HG02623 (cell line): ENCODE measurements at regions not wholly inside any gene's neighbourhood (a gene's known extent, or its start where the extent isn't known, plus 50 kb on each side); places are given as distances from the start of the nearest gene placed in this dataset.

ENCODE experiments used
- ATAC-seq: cut with Tn5 transposase; IDR thresholded peaks from one replicate; pipeline ENCODE4 v1.9.1; 2021; ENCODE audit warnings: moderate library complexity; ENCODE audit not compliant: unreplicated experiment

DNA sequence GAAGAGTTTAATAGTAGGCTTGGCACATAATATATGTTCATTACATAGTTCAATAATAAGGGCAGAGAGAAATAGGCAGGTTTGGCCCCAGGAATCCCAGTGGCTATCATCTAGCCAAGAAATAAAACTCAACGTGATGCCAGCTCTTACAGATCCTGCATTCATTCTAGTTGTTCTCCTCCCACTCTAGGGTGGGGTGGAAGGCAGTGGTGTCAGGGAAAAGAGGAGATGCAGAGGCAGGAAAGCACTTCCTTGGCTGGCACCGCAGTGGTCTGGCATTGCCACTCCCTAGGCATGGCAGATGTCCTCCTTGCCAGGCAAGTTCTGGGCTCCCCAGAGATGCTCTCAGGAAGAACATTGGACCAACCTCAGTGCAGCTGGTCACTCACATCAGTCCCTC lies 383.6 kb downstream of the GRIN2B start:
- ATAC-seq: no peak

DNA sequence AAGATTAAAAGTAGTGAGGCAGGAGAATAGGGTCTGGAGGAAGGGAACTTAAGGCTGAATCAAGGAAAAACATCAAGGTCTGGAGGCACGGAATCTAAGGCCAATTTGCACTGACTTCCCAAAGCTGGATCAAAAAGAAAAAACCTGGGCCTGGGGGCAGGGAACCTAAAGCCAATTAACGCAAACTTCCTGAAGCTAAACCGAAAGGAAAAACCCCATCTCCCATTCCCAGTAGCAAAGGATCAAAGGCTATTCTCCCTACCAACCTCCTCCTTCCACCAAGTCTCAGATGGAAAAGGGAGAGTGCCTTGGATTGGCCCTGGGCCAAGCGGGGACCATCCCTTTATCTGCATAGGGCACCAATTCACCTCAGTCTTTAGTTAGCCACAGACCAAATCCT lies 384.2 kb downstream of the GRIN2B start:
- no peak for ATAC-seq

DNA sequence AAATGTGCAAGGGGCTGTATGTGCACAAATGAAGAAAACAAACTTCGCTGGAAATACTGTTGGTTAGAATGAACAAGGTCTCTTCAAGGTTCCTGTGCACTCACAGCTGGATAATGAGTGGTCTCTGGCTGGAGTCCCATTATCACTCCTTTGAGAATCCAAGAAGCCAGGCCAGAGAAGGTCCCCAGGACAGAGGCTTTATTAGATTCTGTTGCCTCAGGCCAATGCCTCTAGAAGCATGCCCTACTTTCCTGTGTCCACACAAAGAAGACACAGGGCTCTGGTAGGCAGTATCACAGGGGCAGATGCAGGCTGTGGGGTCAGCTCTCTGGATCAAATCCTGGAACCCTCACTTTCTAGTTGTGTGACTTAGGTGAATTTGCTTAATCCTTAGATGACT lies 384.7 kb downstream of the GRIN2B start:
- no peak for ATAC-seq

DNA sequence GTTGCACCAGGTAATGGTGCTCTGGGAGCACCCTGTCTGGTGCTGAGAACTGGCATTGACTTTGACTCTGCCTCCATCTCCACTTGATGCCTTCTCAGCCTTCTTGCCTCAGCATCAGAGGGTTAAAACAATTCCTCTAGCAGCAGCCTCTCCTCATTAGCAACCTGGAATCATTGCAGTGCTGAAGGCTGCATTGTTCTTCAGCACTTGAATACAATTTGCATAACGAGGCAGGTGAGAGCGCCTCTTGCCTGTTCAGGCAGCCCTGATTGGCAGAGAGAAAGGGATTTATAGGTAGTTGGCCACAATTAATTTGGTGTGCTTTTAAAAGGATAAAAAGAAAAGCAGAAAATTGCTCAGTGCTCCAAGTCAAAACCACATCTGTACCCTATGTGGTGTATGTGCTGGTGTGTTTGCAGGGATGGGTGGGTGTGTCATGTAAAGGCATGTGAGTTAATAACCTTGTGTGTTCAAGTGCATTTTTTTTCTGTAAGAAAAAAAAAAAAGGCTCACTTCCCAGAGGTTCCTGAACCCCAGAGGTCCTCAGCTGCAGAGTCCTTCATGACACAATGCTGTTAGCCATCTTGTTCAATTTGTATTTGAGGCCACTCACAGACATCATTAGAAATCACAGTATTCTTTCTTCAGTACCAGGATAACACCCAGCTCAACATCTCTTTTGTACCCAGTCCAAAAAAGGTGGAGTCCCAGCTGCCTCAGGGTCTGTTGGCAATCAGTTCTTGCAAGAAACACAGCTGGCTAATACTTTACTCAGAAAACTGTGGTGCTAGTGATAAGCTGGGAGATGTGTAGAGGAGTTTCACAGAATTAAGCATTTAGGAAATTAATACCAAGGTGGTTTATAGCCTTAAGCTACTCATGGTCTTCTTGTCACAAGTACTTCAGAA lies 385.6 kb downstream of the GRIN2B start:
- ATAC-seq: no peak

DNA sequence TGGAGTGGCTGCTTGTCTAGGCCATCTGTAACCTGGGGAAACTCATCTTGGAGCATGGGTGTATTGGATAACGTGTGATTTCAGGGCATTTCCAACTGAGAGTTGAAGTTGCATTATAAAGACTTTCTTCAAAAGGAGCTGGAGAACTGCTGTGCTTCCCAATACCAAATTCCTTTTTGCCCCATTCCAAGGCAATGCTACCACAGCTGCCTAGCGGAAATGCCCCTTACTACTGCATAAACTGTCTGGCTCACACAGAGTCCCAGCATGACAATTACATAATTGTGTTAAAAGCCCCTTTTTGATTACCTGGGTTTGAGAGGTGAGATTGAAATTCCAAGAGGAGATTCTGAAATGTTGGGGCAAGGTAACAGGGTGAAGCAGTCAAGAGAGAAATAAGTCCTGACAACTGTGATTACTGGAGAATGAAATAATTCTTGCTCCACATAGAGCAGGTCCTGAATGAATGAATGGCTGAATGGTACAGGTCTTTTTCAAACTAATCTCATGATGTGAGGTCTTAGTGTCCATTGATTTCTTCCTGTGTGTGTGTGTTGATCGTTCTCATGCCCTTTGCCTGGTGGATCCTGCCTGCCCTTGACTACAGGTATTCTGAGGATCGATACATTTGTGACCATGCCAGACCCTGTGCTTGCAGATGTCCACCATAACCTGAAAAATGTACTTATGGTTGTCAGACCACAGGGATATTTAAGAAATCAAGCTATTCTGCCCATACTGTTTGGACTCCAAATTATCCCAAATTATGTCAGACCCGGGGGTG lies 386.5 kb downstream of the GRIN2B start:
- ATAC-seq: no peak

DNA sequence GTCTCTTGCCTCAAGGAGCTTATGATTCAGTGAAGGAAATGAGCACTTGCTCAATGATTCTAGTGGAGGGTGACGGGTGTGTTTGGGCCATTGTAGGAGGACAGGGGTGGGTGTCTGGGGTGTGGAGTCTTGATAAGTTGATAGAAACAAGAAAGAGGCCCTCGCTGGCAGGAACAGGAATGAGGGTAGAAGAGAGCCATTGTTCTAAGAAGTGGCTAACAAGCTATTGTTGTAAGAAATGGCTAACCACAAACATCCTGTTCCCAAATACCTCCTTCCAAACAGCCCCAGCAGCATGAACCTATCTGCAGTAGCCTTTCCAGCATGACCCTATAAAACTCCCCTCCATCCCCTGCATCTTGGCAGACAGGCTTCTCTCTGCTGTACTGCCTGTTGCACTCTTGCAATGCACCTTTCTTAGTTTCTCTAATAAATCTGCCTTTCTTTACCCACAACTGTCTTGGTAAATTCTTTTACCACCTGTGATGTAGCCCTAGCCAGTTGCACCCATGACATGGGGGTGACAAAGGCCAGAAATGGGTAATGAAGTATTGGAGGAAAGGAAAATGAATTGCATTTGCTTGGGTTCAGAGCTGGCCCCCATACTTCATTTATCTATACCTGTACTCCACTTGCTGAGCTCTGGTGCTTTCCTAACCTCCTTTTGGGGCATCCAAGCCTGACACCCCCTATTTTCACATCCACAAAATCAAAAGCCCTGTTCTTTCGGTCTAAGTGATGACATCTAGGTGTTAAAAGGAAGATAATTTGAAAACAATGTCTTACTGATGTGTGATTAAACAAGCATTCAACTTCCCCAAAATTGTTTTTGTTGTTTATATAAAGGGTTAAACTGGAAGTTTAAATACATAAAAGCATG lies 389.1 kb downstream of the GRIN2B start:
- ATAC-seq: no peak

DNA sequence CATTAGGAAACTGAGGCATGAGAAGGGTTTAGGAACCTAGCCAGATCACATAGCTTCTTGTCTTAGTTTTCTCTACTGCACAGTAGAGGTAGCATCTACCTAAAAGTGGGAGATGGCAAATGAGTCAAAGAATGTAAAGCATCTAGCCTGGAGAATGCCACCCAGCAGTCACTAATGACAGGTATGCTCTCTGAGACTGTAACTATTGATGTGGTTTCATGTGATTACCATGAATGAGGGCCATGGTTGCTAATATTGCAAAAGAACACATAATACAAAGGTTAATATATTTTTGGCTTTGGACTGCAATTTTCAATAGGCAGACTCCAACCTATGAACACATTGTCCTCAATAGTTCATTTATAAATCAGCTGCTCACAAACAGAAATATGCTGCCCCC lies 389.9 kb downstream of the GRIN2B start:
- no peak for ATAC-seq

DNA sequence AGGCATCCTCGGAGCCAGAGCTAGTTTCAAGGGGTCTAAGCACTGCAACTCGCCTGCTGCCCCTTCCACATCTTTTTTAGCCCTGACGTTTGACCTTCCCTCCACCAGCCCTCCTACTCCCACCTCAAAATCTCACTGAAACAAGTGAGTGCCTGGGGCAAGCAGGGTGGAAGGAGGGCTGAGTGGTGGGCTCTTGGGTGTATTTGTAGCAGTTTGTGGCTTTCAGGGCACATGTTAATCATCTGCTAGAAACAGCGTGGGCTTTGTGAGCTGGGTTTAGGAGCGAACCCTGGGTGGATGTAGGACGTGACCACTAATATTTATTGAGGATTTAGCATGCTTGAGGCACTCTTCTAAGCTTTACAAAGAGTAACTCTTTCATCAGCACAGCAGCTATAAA lies 390.3 kb downstream of the GRIN2B start:
- ATAC-seq: no peak

DNA sequence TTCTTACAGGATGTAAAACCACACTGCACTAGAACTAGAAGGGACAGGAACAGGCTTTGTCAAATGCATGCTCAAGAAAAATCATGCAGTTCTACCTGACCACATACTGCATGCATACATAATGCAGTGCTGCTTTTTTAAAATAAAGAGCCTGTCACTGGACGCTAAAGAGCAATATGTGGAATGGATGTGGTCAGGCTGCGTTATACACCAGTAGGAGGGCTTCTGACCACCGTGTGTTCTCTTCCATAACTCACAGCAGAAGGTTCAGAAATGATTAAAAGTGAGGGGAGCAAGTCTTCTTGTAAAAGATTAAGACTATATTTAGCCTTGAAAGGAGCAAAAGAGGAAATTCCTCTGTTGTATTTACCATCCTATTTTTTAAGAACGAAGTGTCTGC lies 392.0 kb downstream of the EMP1 start:
- ATAC-seq: no peak

DNA sequence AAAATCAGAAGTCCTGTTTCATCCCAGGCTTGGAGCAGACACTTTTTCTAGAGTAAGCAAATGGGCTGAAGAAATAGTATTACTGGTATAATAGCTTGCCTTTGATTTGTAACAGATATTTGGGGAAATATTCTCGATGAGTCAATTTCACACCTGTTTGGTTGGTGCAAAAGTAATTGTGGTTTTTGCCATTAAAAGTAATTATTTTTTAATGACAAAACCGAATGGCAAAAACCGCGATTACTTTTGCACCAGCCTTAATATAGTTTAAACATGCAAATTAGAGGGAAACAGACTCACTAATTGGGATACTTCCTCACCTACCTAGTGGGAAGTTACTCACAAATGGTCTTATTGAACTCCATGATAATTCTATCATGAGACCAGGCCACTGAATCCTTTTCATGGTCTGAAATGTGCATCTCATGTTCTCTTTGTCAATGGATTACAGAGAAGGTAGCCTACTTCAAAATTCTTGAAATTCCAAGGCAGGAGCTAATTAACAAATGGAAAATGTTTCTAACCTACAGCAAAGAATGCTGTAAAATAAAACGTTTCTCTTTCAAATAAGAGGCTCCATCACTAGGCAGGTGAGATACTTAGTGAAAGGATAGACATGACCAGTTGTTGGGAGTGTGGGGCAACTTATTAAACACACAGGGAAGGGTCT lies 391.3 kb downstream of the EMP1 start:
- no peak for ATAC-seq

DNA sequence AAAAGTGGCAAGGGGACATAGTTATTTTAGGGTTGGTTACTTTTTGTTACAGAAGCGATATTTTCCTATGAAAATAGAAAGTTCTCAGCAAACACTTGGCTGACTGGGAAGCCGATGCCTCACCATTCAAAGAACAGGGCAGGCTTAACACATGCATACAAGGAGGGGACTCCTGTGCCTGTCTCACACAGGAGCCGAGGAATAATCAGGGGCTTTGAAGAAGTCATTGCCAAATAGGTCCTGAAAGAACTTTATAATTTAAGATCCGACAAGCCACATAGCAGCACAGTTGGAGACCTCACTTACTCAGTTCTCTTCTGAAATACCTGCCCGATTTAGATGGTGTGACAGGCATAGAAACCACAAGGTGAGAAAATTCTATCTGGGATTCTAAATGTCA lies 389.8 kb downstream of the EMP1 start:
- ATAC-seq: no peak

DNA sequence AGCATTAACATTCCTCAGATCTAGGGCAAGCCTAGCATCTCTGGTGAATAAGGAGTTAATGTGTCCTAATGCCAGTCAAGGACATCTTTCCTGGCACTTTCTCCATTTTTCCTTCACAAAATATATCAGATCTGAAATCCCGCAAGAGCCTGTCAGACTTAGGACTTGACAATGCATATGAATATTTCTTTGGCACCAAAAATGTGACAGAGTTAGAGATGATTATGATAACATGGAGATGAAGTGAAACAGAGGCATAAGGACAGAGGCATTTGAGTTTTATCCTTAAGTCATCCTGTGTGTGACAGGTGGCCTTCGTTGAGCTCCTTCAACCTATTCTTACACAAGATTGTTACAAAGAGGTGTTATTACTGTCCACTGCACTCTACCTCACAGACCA lies 388.0 kb downstream of the EMP1 start:
- ATAC-seq: no peak

DNA sequence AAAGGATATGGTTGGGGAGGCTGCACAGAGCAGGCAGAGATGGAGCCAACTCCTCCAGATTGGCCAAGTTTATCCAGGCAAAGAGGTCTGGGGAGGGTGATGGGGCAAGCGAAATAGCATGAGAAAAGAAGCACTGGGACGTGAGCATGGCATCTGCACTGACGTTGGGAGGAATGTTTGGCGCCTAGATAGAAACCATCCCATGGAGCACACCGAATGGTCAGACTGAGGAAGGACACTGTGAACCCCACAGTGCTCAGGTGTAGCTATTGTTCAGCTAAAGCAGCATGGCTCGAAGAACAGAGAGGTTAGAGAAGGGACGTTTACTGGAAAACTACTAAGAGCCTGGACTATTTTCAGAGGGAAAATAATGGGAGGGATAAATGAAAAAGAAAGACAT lies 387.1 kb downstream of the EMP1 start:
- ATAC-seq: no peak

DNA sequence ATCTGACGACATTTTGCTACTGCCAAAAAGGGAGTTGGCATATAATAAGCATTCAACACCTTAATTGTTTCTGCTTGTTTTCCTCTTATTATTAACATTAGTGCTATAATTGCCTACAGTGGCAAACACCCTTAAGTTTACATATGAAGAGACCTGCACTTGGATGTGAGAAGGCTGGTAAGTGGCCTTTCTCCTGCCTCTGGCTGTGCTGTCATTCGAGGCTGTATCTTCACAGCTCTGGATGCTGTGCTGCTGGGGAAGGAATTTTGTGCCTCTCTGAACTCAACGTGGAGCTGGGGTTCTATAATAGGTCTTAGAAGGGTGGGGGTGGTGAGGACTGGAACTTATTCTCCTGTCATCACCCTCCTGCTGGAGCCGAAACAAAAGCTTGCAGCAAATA lies 385.9 kb downstream of the EMP1 start:
- no peak for ATAC-seq

DNA sequence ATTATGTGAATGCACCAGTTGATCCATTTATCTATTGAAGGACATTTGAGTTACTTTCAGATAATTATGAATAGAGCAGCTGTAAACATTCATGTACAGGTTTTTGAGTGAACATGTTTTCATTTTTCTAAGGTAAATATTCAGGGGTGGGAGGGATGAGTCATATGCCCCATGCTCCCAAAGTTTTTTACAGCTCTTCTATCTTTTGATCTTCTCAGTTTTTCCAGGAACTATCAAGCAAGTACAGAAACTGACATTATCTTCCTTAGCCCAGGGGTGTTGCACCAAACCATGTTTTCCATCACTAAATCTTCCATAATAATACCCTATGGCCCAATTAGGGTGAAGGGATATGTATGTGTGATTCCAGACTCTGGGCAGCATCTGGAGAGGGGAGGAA lies 384.5 kb downstream of the EMP1 start:
- ATAC-seq: no peak

DNA sequence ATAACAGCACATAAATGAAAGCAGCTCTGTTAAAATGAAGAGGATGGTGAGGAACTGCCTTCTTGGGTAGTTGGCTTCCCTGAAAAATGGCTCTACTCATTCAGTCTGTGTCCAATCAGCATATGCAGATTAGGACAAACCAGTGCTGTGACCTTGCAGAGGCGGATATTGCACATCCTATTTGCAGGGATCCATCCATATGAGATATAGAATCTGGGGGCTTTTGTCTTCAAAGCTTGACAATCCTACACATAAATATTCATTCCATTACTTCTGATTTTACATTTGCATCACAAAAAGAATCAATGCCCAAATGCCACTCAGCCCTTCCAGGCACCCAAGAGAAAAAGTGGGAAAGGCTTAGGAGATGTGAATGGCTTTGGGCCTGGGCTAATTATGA lies 383.7 kb downstream of the EMP1 start:
- ATAC-seq: no peak

DNA sequence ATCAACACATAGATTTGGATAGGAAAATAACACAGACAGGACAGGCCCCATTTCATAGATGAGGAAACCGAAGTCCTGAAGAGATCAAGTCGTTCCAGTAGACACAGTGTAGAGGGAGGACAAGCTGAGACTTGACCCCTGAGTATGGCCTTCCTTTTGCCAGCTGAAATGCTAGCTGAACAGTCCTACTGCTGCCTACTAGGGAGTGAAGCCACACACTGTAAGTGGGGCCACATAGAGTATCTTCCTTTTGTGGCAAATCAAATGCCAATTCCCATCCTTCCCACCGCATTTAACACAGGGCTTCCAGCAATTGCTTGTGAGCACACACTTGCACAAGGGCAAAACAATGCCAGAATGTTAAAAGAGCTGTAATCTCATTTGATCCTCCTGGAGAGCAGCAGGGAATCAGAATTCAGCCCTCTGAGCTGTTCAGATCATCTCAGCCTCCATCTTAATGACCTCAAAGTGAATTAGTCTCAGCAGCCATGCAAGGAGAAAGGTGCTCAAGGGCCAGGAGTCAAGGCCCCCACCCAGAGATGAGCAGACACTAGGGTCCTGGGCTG lies 380.5 kb downstream of the EMP1 start:
- ATAC-seq: no peak

DNA sequence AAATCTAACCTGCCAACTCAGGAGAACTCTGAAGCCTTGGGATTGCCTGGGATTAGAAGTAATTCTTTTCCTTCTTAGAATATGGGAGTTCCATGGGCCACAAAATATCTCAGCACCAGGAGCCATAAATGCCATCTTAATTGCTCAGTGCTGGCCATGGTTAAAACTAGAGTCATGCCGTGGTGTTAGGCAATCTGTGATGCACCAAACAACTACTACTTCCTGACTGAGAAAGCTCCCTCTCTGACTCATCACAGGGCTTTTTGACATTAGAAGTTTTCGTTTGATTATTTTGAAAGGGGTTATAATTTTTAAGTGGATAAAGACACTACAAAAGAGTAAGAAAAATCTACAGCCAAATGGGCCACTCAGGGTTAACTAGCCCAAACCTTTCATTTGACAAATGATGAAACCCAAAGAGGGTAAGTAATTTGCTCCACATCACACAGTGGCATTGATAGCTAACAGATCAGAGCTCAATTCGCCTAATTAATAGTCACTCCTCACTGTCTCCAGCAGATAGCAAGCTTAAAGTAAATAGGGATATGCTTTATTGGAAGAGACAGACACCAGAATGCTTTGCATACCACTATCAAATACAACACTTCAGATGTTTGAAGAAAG lies 377.3 kb downstream of the EMP1 start:
- ATAC-seq: no peak

DNA sequence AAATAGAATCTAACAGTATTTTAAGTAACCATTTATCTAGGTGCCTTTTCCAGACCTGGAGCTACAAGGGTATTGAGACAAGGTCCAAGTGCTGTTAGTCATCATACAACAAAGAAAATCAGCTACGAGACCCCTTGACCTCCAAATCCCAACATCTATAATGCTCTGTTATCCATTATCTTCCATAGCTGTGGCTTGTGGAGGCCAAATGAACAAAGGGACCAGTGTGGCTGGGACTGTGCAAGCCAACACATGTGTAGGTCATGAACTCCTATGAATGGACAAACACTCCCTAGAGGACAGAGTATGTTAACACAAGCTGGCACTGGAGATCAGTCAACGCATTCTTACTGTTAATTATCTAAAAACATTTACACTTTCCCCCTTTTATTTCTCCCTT lies 374.5 kb downstream of the EMP1 start:
- ATAC-seq: no peak
